ENCODE measurements at regions not wholly inside any gene's neighbourhood (a gene's known extent, or its start where the extent isn't known, plus 50 kb on each side); places are given as distances from the start of the nearest gene placed in this dataset.

- TF ChIP-seq CREB1 (IDR thresholded peaks at IDR 0.05; ENCODE audit: low read depth) (no peak), TCF12 (IDR thresholded peaks at IDR 0.05; ENCODE audit: low read depth) (no peak)
Observed at GRCh38 chr1:53390261-53390660, 62.4 kb upstream of the LRP8 start.
